DMS153 treated with DMSO at 0.1 percent for 48 hours (cell line): ENCODE measurements at regions not wholly inside any gene's neighbourhood (a gene's known extent, or its start where the extent isn't known, plus 50 kb on each side); places are given as distances from the start of the nearest gene placed in this dataset.

Experiments
- DNase-seq: peaks from one replicate; lab custom pipeline; 2025; ENCODE audit not compliant: unreplicated experiment; lab: John Stamatoyannopoulos, UW

- DNase-seq: no peak
Observed at GRCh38 chr14:54207075-54207474, 189.7 kb upstream of the CDKN3 start.

- no peak for DNase-seq
Observed at GRCh38 chr14:54207476-54208462, 189.0 kb upstream of the CDKN3 start.

- no peak for DNase-seq
Observed at GRCh38 chr14:54208751-54209150, 188.1 kb upstream of the CDKN3 start.

- DNase-seq: no peak
Observed at GRCh38 chr14:54209511-54210250, 187.1 kb upstream of the CDKN3 start.

- DNase-seq: no peak
Observed at GRCh38 chr14:54211551-54212308, 185.1 kb upstream of the CDKN3 start.

GRCh38 chr14:54213536-54213935, 183.3 kb upstream of the CDKN3 start:
- DNase-seq: no peak

GRCh38 chr14:54216827-54217226, 180.0 kb upstream of the CDKN3 start:
- no peak for DNase-seq

GRCh38 chr14:54219261-54220070, 177.3 kb upstream of the CDKN3 start:
- no peak for DNase-seq

GRCh38 chr14:54220071-54220703, 176.6 kb upstream of the CDKN3 start:
- no peak for DNase-seq

- DNase-seq: no peak
Observed at GRCh38 chr14:54220704-54221431, 175.9 kb upstream of the CDKN3 start.

GRCh38 chr14:54221432-54221803, 175.4 kb upstream of the CDKN3 start:
- no peak for DNase-seq

- no peak for DNase-seq
Observed at GRCh38 chr14:54221971-54222370, 174.8 kb upstream of the CDKN3 start.

- no peak for DNase-seq
Observed at GRCh38 chr14:54223831-54224402, 172.9 kb upstream of the CDKN3 start.

GRCh38 chr14:54225457-54226060, 171.2 kb upstream of the CDKN3 start:
- DNase-seq: no peak

- DNase-seq: no peak
Observed at GRCh38 chr14:54226103-54226502, 170.7 kb upstream of the CDKN3 start.

GRCh38 chr14:54226558-54226957, 170.2 kb upstream of the CDKN3 start:
- no peak for DNase-seq

GRCh38 chr14:54229136-54229535, 167.7 kb upstream of the CDKN3 start:
- DNase-seq: no peak

GRCh38 chr14:54230645-54231044, 166.2 kb upstream of the CDKN3 start:
- DNase-seq: no peak

- no peak for DNase-seq
Observed at GRCh38 chr14:54232735-54233134, 164.1 kb upstream of the CDKN3 start.
